ENCODE measurements at regions not wholly inside any gene's neighbourhood (a gene's known extent, or its start where the extent isn't known, plus 50 kb on each side); places are given as distances from the start of the nearest gene placed in this dataset.

- H3K9ac ChIP-seq (ENCODE audit: low read depth in 1 of 2, low read length in 2 of 2), result no peak overlapping the region
- 74% methylated on average over 3 of the region's 3 CpGs for WGBS
- H3K4me1 ChIP-seq (ENCODE audit: control insufficient read depth in 4 of 4, insufficient read depth in 4 of 4, low read length in 3 of 4), result no peaks in the 10 kb centered on the region
- no peak for DNase-seq (ENCODE audit: low spot score)
- no peak overlapping the region for H3K4me3 ChIP-seq (ENCODE audit: low read depth in 1 of 3, low read length in 3 of 3)
- TF ChIP-seq EGR1 (IDR thresholded peaks at IDR 0.05; ENCODE audit: low read depth in 2 of 2) (no peak), NR2F2 (IDR thresholded peaks at IDR 0.05) (no peak), ATF3 (IDR thresholded peaks at IDR 0.05) (no peak), JUND (IDR thresholded peaks at IDR 0.05) (no peak), RXRA (IDR thresholded peaks at IDR 0.05) (no peak), FOXA1 (IDR thresholded peaks at IDR 0.05) (no peak)
- no peak overlapping the region for H3K27ac ChIP-seq (ENCODE audit: low read depth in 1 of 2, low read length in 2 of 2)
- no peaks in the 10 kb centered on the region for H3K36me3 ChIP-seq (ENCODE audit: control insufficient read depth in 4 of 4, insufficient read depth in 3 of 4, low read depth in 1 of 4, low read length in 3 of 4)
- H3K9me3 ChIP-seq (ENCODE audit: control insufficient read depth in 4 of 4, low read length in 3 of 4), result peaks cover 1 to 6% (median 4%) of the 10 kb centered on the region in 4 donors
- H3K27me3 ChIP-seq (ENCODE audit: control insufficient read depth in 4 of 4, insufficient read depth in 4 of 4, low read length in 3 of 4), result no peaks in the 10 kb centered on the region
Measured at GRCh38 chr18:1191341-1191740, 286.7 kb downstream of the ADCYAP1 start.

- no peaks in the 10 kb centered on the region for H3K4me1 ChIP-seq (ENCODE audit: control insufficient read depth in 4 of 4, insufficient read depth in 4 of 4, low read length in 3 of 4)
- H3K27ac ChIP-seq (ENCODE audit: low read depth in 1 of 2, low read length in 2 of 2), result no peak overlapping the region
- TF ChIP-seq RAD21 (IDR thresholded peaks at IDR 0.05), result no peak
- TF ChIP-seq HNF4A (conservative IDR thresholded peaks at IDR 0.05), result no peak
- no peak for TF ChIP-seq MAX (IDR thresholded peaks at IDR 0.05)
- no peak for TF ChIP-seq SP1 (IDR thresholded peaks at IDR 0.05)
- no peak for TF ChIP-seq RXRA (IDR thresholded peaks at IDR 0.05)
- TF ChIP-seq FOXA2 (IDR thresholded peaks at IDR 0.05), result no peak
- no peak for TF ChIP-seq EGR1 (IDR thresholded peaks at IDR 0.05; ENCODE audit: low read depth in 2 of 2)
- no peak for TF ChIP-seq JUND (IDR thresholded peaks at IDR 0.05)
- no peak for TF ChIP-seq YY1 (IDR thresholded peaks at IDR 0.05)
- no peak for TF ChIP-seq FOXA1 (IDR thresholded peaks at IDR 0.05)
- no peak for TF ChIP-seq CTCF (IDR thresholded peaks at IDR 0.05; ENCODE audit: low read depth, low read length, missing input control)
- no peak for TF ChIP-seq ATF3 (IDR thresholded peaks at IDR 0.05)
- TF ChIP-seq NR2F2 (IDR thresholded peaks at IDR 0.05), result no peak
- H3K27me3 ChIP-seq (ENCODE audit: control insufficient read depth in 4 of 4, insufficient read depth in 4 of 4, low read length in 3 of 4), result no peaks in the 10 kb centered on the region
- no peaks in the 10 kb centered on the region for H3K36me3 ChIP-seq (ENCODE audit: control insufficient read depth in 4 of 4, insufficient read depth in 3 of 4, low read depth in 1 of 4, low read length in 3 of 4)
- no peak for DNase-seq (ENCODE audit: low spot score)
- H3K4me3 ChIP-seq (ENCODE audit: low read depth in 1 of 3, low read length in 3 of 3), result no peak overlapping the region
- 86% methylated on average over 1 of the region's 1 CpG for WGBS
- peaks cover 0 to 20% (median 0%) of the 10 kb centered on the region in 4 donors for H3K9me3 ChIP-seq (ENCODE audit: control insufficient read depth in 4 of 4, low read length in 3 of 4)
- H3K9ac ChIP-seq (ENCODE audit: low read depth in 1 of 2, low read length in 2 of 2), result no peak overlapping the region
Measured at GRCh38 chr18:1213126-1213525, 308.5 kb downstream of the ADCYAP1 start.

GRCh38 chr18:1222880-1223279 is 318.2 kb downstream of the ADCYAP1 start:
- Histone ChIP-seq H3K27me3 (ENCODE audit: control insufficient read depth in 4 of 4, insufficient read depth in 4 of 4, low read length in 3 of 4) (no peaks in the 10 kb centered on the region), H3K36me3 (ENCODE audit: control insufficient read depth in 4 of 4, insufficient read depth in 3 of 4, low read depth in 1 of 4, low read length in 3 of 4) (no peaks in the 10 kb centered on the region), H3K4me3 (ENCODE audit: low read depth in 1 of 3, low read length in 3 of 3) (no peak overlapping the region), H3K9ac (ENCODE audit: low read depth in 1 of 2, low read length in 2 of 2) (no peak overlapping the region), H3K9me3 (ENCODE audit: control insufficient read depth in 4 of 4, low read length in 3 of 4) (no peaks in the 10 kb centered on the region), H3K27ac (ENCODE audit: low read depth in 1 of 2, low read length in 2 of 2) (no peak overlapping the region), H3K4me1 (ENCODE audit: control insufficient read depth in 4 of 4, insufficient read depth in 4 of 4, low read length in 3 of 4) (no peaks in the 10 kb centered on the region)
- DNase-seq (ENCODE audit: low spot score), result no peak
- WGBS, result 28% methylated on average over 2 of the region's 2 CpGs
- TF ChIP-seq HNF4G (IDR thresholded peaks at IDR 0.05) (no peak), RAD21 (IDR thresholded peaks at IDR 0.05) (no peak), MAX (IDR thresholded peaks at IDR 0.05) (no peak), SP1 (IDR thresholded peaks at IDR 0.05) (no peak), TAF1 (conservative IDR thresholded peaks at IDR 0.05) (no peak), HNF4A (conservative IDR thresholded peaks at IDR 0.05) (no peak), YY1 (IDR thresholded peaks at IDR 0.05) (no peak), NR2F2 (IDR thresholded peaks at IDR 0.05) (no peak), CTCF (IDR thresholded peaks at IDR 0.05; ENCODE audit: low read depth, low read length, missing input control) (no peak), ATF3 (IDR thresholded peaks at IDR 0.05) (no peak), ZBTB33 (IDR thresholded peaks at IDR 0.05) (no peak)
